ENCODE measurements at regions not wholly inside any gene's neighbourhood (a gene's known extent, or its start where the extent isn't known, plus 50 kb on each side); places are given as distances from the start of the nearest gene placed in this dataset.

DNA sequence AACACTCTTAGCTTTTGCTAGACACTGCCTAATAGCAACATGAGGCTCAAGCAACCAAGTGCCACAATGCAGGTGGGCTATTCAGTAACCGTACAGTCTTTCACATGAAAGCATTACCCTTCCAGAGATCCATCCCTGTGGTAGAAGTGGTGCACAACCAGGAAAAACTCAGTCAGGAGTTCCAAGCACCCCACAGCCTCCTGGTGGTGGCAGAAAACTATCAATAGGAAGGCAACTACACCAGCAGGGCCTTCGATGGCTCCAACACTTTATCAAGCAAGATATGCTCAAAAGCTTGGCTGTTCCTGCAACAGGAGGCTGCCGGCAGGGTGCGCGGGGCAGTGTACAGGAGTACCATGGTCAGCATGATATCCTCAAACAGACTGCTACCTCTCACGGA lies 176.1 kb upstream of the DLGAP1 start:
- no peak overlapping the region for H2AFZ ChIP-seq (ENCODE audit: low read length)

DNA sequence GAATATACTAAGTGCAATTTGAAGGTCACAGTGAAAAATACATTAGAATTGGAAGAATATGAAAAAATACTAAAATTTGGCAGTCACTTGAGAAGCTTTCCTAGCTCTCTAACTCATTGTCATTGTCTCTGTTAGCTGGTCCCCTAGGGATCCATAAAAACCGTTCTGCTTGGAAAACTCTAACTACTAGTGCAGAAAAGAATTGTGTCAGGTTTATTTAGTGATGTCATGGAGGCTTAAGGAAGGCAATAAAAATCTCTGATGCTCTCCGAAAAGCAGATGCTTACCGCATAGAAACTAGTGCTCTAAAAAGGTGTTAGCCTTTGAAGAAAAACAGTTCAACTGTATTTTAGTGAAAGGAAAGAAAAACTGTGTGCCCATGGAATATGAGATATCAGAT lies 150.1 kb upstream of the DLGAP1 start:
- Histone ChIP-seq H3K9me2 (ENCODE audit: low read depth, low read length) (no peaks in the 10 kb centered on the region), H4K20me1 (ENCODE audit: insufficient read depth, low read length) (no peaks in the 10 kb centered on the region), H3K36me3 (ENCODE audit: insufficient read depth, low read length) (no peaks in the 10 kb centered on the region), H3K9ac (ENCODE audit: low read length) (no peak overlapping the region), H3K4me2 (ENCODE audit: low read length) (no peak overlapping the region), H2AFZ (ENCODE audit: low read length) (no peak overlapping the region), H3K79me2 (ENCODE audit: insufficient read depth, low read length) (no peaks in the 10 kb centered on the region), H3F3A (ENCODE audit: insufficient read depth, low read length) (no peaks in the 10 kb centered on the region), H3K9me3 (ENCODE audit: low read length) (no peaks in the 10 kb centered on the region), H3K27me3 (ENCODE audit: insufficient read depth, low read length) (no peaks in the 10 kb centered on the region), H3K4me1 (ENCODE audit: insufficient read depth, low read length, severe bottlenecking) (no peaks in the 10 kb centered on the region), H3K27ac (ENCODE audit: low read depth, low read length, poor library complexity, severe bottlenecking) (no peak overlapping the region), H3K4me3 (ENCODE audit: low read depth, low read length, poor library complexity, severe bottlenecking) (no peak overlapping the region)
- TF ChIP-seq, protein P1, sequence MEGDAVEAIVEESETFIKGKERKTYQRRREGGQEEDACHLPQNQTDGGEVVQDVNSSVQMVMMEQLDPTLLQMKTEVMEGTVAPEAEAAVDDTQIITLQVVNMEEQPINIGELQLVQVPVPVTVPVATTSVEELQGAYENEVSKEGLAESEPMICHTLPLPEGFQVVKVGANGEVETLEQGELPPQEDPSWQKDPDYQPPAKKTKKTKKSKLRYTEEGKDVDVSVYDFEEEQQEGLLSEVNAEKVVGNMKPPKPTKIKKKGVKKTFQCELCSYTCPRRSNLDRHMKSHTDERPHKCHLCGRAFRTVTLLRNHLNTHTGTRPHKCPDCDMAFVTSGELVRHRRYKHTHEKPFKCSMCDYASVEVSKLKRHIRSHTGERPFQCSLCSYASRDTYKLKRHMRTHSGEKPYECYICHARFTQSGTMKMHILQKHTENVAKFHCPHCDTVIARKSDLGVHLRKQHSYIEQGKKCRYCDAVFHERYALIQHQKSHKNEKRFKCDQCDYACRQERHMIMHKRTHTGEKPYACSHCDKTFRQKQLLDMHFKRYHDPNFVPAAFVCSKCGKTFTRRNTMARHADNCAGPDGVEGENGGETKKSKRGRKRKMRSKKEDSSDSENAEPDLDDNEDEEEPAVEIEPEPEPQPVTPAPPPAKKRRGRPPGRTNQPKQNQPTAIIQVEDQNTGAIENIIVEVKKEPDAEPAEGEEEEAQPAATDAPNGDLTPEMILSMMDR (IDR thresholded peaks at IDR 0.05; ENCODE audit: low read length): no peak
- TF ChIP-seq EZH2 (IDR thresholded peaks at IDR 0.05; ENCODE audit: borderline replicate concordance, low read length): no peak

More for the DNA sequence above, 176.1 kb upstream of the DLGAP1 start:
- Histone ChIP-seq H3K79me2 (ENCODE audit: insufficient read depth, low read length) (no peaks in the 10 kb centered on the region), H3K4me2 (ENCODE audit: low read length) (no peak overlapping the region), H3K27me3 (ENCODE audit: insufficient read depth, low read length) (no peaks in the 10 kb centered on the region), H4K20me1 (ENCODE audit: insufficient read depth, low read length) (no peaks in the 10 kb centered on the region), H3K4me3 (ENCODE audit: low read depth, low read length, poor library complexity, severe bottlenecking) (no peak overlapping the region), H3F3A (ENCODE audit: insufficient read depth, low read length) (no peaks in the 10 kb centered on the region), H3K27ac (ENCODE audit: low read depth, low read length, poor library complexity, severe bottlenecking) (no peak overlapping the region), H3K4me1 (ENCODE audit: insufficient read depth, low read length, severe bottlenecking) (no peaks in the 10 kb centered on the region), H3K9me3 (ENCODE audit: low read length) (no peaks in the 10 kb centered on the region), H3K9ac (ENCODE audit: low read length) (no peak overlapping the region), H3K36me3 (ENCODE audit: insufficient read depth, low read length) (no peaks in the 10 kb centered on the region), H3K9me2 (ENCODE audit: low read depth, low read length) (no peaks in the 10 kb centered on the region)
- TF ChIP-seq EZH2 (IDR thresholded peaks at IDR 0.05; ENCODE audit: borderline replicate concordance, low read length): no peak
- TF ChIP-seq, protein P1 (IDR thresholded peaks at IDR 0.05; ENCODE audit: low read length): no peak

DNA sequence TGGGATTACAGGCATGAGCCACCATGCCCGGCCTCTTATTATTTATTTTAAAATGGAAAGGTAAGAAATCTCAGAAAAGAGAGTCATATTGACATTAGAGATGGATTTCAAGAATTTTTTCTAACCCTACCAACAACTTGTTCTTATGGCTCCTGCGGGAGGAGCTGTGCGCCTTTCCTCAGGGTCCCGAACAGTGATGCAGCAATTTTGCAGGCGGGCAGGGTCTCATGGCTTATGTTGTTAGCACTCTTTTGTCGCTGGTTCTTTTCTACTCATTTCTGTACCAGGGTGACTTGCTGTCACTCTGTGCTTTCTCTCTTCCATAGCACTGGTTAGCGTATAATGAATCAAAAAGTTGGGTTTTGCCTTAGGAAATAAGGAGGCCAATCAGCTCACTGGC lies 148.8 kb upstream of the DLGAP1 start:
- Histone ChIP-seq H3K9me3 (ENCODE audit: low read length) (no peaks in the 10 kb centered on the region), H2AFZ (ENCODE audit: low read length) (no peak overlapping the region), H3K79me2 (ENCODE audit: insufficient read depth, low read length) (no peaks in the 10 kb centered on the region)

More for the DNA sequence above, 148.8 kb upstream of the DLGAP1 start:
- Histone ChIP-seq H3K9me2 (ENCODE audit: low read depth, low read length) (no peaks in the 10 kb centered on the region), H3K4me3 (ENCODE audit: low read depth, low read length, poor library complexity, severe bottlenecking) (no peak overlapping the region), H3K4me1 (ENCODE audit: insufficient read depth, low read length, severe bottlenecking) (no peaks in the 10 kb centered on the region), H3K27ac (ENCODE audit: low read depth, low read length, poor library complexity, severe bottlenecking) (no peak overlapping the region), H3K9ac (ENCODE audit: low read length) (no peak overlapping the region), H3K4me2 (ENCODE audit: low read length) (no peak overlapping the region), H3F3A (ENCODE audit: insufficient read depth, low read length) (no peaks in the 10 kb centered on the region), H3K36me3 (ENCODE audit: insufficient read depth, low read length) (no peaks in the 10 kb centered on the region), H3K27me3 (ENCODE audit: insufficient read depth, low read length) (no peaks in the 10 kb centered on the region), H4K20me1 (ENCODE audit: insufficient read depth, low read length) (no peaks in the 10 kb centered on the region)
- TF ChIP-seq EZH2 (IDR thresholded peaks at IDR 0.05; ENCODE audit: borderline replicate concordance, low read length): no peak
- TF ChIP-seq, protein P1 (IDR thresholded peaks at IDR 0.05; ENCODE audit: low read length): no peak
